GM18508 (cell line): ENCODE measurements at regions not wholly inside any gene's neighbourhood (a gene's known extent, or its start where the extent isn't known, plus 50 kb on each side); places are given as distances from the start of the nearest gene placed in this dataset.
A peak's percentile ranks its signal among the peaks of the same experiment; 100 is the strongest.

Experiments
- ATAC-seq: cut with Tn5 transposase; IDR thresholded peaks from one replicate; pipeline ENCODE4 v1.9.1; 2021; ENCODE audit warnings: moderate number of reproducible peaks; ENCODE audit not compliant: insufficient read depth, unreplicated experiment

GRCh38 chr13:30151388-30151787 is 156.0 kb downstream of the KATNAL1 start:
- no peak for ATAC-seq

GRCh38 chr13:30149248-30149647 is 158.1 kb downstream of the KATNAL1 start:
- ATAC-seq, result no peak

DNA sequence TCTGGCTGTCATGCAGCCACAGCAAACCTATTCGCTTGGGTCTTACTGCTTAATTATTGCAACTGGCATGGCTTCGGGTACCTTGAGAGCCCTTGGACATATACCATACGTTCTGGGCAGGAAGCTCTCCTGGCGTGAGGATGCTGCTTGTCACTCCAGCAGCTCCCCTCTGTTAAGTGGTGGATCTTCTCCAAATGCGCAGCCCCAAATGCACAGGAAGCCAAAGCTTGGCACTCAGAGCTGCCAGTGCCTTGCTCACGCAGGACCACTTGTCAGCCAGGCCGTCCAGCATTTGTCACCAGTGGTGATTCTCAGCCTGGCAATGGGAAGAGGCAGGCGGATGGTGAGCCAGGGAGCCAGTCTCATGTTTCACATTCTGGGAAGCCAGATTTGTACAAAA is 158.6 kb downstream of the KATNAL1 start:
- no peak for ATAC-seq

DNA sequence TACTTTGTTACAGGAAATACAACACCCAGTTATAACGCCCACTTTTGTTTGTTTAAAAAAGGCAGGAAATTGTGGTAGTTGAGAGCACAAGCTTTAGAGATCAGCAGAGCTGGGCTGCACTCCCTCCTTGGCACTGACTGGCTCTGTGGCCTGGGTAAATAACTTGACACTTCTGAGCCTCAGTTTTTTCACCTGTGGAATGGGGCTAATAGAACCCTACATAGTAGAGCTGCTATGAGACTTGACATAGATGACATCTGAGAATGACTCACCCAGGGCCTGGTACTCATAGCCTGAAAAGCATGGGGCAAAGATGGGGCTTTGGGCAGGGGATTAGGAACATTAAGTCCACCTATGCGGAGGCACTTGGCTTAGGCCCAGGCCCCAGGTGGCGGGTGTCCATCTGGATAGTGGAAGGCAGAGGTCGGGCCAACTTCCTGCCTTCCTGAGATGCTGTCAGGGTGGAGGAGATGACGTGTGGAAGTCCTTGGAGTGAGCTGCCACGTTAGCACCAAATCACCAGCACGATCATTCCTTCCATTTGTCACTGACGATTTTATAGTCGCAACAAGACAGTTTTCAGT is 159.1 kb downstream of the KATNAL1 start:
- ATAC-seq, result no peak

DNA sequence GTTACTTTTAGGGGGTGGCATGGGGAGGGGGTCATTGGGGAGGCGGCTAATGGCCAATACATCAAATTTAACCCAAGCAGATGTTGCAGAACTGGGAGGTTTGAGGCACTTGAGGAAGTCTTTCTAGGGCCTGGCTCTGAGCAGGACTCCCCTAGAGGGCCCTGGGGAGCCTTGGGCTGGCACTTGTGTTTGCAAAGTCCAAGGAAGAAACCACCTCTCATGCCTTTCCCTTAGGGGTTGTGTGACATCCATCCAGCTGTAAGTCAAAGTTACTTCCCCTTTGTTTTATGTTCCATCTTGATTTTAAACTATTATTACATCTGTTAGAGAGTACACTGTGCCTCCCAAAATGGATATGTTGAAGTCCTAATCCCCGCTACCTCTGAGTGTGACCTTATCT is 159.9 kb downstream of the KATNAL1 start:
- ATAC-seq, result no peak

DNA sequence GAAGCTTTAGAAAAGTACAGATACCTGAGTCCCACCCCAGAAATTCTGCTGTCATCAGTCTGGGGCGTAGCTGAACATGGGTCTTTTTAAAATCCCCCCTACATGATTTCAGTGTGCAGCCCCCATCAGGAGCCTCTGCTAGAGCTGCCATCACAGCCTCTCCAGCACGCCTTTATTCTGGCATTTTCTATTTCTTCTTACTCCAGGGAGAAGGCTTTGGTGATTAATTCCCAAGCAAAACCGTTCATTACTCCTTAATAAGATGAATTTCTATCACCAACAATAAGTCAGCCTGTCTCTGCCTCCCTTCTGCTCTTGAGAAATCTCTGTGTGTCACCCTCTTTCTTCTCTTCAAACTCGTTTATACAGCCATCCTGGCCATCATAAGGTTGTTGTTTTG is 160.3 kb downstream of the KATNAL1 start:
- no peak for ATAC-seq

DNA sequence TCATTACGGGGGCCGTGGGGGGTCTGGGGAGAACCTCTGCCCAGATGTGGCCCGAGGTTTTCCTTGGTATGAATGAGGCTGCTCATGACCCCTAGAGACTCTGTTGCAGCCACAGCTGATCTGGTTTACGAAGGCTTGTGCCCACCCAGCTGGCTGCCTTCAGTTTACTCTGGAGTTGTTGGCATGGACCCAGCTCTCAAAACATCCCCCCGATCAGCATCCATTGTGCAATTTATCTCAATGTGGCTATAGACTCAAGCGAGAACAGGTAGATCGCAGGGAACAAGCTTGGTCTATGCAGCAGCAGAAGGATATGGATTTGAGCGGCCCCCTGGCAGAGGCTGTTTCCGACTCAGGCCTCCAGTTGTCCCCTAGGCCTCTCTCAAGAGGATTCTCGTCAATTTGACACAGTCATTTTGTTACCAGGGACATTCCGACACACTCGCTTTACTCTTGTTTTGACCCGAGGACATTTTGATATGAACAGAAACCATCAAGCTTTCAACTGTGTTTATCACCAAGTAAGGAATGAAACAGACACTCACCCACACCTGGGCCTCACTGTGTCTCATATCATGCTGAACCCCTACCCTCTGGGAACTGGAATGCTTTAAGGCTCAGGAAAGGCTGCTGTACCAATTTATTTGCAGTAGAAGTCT is 161.5 kb downstream of the KATNAL1 start:
- peak; percentile 56 for ATAC-seq

- no peak for ATAC-seq
These were observed 163.5 kb downstream of the KATNAL1 start for GRCh38 chr13:30143666-30144400.

GRCh38 chr13:30142486-30143211 is 164.7 kb downstream of the KATNAL1 start:
- no peak for ATAC-seq

- no peak for ATAC-seq
These were observed 165.4 kb downstream of the KATNAL1 start for GRCh38 chr13:30141775-30142485.

DNA sequence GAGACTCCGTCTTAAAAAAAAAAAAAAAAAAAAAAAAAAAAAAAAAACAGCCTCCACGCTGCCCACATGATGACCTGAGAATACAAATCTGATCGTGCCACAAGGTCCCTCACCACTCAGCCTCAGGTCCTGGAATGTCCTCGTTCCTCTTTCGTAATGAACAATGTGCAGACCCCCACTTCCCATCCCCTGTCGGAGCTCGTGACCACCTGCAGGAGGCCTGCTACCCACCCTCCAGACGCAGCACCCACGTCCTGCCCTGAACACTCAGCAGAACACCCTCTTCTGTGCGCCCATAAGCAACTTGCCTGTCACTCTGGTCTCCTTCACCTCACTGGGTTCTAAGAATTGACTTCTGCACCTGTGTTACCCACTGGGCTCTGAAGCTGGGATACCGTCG is 166.4 kb downstream of the KATNAL1 start:
- ATAC-seq, result no peak

DNA sequence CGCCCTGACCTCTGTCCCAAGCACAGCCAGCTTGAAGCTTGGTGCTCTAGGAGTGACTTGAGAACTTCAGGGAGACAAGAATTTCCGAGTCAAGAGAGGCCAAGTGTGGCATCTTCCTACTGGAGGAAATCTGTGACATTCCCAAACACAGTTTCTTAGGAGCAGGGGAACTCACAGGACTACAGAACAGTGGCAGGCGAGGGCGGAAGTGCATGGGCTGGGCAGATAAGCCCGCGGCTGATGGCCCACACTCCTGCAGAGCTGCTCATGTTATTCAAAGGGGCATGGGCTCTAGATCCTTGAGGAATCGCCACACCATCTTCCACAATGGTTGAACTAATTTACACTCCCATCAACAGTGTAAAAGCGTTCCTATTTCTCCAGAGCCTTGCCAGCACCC is 168.8 kb downstream of the KATNAL1 start:
- no peak for ATAC-seq

DNA sequence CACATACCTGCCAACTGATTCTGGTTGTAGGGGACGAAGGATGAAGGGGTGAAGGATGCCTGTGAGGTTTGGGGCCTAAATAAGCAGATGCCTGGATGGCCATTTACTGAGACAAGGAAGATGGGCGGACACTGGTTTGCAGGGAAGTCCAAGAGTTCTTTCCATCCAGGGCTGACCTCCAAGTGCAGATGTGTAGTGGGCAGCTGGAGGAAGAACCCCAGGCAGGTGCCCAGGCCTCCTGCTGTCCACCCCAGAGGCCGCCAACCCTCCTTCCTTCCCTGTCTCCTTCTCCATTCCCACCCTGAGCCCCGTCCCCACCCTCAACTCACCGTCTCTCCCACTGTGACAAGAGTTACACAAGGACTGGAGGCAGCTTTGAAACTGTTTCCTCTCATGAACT is 171.5 kb downstream of the KATNAL1 start:
- no peak for ATAC-seq

DNA sequence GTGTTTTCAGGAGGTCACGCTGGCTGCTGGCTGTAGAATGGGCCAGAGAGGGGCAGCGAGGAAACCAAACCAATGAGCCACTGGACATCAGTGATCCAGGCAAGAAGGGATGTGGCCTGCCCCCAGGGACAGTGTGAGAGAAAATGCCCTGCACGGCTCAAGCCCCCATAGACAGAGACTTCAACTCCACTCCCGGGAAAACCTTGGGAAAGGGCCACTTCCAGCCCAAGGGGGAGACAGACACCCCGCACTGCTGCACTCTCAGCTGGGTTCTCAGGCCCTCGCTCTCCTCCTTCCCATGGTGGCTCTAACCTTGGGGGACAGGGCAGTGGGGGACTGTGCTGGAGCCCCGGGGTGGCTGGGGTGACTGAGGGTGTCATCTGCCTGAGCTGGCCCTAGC is 172.0 kb downstream of the KATNAL1 start:
- ATAC-seq, result no peak

DNA sequence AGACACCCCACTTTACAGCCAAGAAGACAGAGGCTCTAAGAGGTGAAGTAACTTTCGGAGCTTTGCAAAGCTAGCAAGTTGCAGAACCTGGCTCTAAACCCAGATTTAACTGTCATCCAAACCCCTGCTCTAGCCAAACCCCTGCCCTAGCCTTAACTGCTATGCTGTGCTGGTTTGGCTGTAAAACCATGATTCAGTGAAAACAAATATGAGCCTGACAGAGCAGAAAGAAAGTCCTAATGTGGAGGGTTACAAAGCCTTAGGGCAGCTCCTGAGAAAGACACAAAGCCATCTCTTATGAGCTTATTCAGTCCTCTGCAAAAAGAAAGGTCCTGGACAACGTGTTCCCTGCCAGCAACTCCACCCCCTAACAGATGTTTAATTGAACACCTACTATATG is 172.8 kb downstream of the KATNAL1 start:
- no peak for ATAC-seq

DNA sequence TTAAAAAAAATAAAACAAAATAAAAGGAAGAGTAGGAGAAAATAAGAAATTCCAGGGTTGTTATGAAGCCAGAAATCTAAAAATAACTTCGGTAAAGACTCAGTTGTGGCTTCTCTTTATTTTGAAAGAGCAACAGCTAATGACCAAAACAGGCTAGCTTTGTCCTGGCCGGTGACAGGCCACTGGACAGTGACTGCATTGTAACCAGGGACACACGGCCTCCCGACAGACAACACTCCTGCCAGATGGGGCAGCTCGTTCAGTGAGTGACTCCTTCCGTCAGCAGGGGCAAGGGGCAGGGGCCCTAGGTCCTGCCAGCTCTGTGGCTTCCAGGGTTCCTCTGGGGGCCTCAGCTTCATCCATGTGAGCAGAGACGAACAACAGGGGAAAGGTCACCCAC is 173.4 kb downstream of the KATNAL1 start:
- no peak for ATAC-seq

- ATAC-seq, result no peak
These were observed 173.8 kb downstream of the KATNAL1 start for GRCh38 chr13:30133554-30133912.

DNA sequence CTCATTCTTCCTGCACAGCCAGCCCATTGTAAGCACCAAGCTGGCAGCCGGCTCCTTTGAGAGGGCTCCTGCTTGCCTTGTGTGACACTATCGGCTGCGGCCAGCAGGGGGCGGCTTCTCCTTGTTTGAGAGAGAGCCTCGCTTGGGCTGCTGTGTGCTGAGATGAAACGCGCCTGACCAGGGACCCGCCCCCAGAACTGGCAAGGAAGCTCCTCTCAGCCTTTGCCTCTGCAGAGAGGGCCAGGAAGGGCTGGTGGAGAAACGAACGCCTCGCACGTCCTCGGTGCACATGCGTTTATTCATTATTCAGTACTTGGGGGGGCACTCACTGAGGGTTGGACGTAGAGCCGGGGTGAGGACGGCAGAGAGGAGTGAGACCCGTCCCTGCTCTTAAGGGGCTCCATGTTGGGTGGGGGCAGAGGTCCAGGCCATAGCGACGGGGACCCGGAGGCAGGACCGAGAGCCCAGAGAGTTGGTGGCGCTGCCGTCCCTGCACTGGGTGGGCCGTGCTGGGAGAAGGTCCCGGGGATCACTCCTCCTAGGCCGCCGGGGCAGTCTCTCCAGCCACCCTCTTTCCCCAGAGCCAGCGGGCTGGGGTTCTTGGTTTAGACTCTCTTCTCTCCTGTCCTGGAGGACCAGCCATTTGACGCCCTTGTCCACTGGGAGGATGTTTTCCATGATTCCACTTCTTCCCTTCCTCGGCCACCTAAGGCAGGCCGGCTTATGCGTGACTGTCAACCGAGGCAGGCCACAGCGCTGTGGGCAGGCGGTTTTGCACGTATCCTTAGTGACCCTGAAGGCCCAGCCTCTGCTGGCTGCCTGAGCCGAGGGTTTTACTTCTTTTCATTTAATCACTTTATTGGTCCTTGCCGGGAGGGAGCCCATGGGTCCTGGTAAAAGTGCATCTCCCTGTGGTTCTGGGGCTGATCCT is 174.5 kb downstream of the KATNAL1 start:
- ATAC-seq, result peak; percentile 56

DNA sequence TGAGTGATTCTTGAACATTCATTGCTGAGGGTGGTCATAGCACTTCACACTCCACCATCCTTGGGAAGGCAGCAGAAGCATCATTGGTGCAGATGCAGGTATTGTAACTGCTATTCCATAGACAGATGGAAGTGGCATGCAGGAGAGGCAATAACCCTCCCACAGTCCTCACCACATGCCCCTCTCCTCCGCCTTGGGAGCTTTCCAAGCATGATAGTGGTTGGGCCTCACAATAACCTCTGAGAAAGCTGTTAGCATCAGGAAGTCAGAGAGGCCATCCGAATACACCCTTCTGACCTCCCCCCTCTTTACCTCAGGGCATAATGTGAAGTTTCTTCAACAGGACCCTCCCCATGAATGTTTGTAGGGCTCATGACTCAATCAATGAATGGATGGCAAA is 177.9 kb downstream of the KATNAL1 start:
- no peak for ATAC-seq

- ATAC-seq, result no peak
These were observed 178.8 kb downstream of the KATNAL1 start for GRCh38 chr13:30128591-30128990.
